ENCODE measurements at regions not wholly inside any gene's neighbourhood (a gene's known extent, or its start where the extent isn't known, plus 50 kb on each side); places are given as distances from the start of the nearest gene placed in this dataset.

- DNase-seq (ENCODE audit: insufficient read length): no peak
- no peak for FAIRE-seq
- TF ChIP-seq POLR2A (IDR thresholded peaks at IDR 0.05; ENCODE audit: low read depth, low read length) (no peak), TAF1 (IDR thresholded peaks at IDR 0.05; ENCODE audit: borderline replicate concordance, low read depth, low read length) (no peak), POLR2AphosphoS5 (IDR thresholded peaks at IDR 0.05; ENCODE audit: low read depth, low read length) (no peak)
These were observed 377.2 kb downstream of the PLPP3 start for GRCh38 chr1:56202186-56202585.

DNA sequence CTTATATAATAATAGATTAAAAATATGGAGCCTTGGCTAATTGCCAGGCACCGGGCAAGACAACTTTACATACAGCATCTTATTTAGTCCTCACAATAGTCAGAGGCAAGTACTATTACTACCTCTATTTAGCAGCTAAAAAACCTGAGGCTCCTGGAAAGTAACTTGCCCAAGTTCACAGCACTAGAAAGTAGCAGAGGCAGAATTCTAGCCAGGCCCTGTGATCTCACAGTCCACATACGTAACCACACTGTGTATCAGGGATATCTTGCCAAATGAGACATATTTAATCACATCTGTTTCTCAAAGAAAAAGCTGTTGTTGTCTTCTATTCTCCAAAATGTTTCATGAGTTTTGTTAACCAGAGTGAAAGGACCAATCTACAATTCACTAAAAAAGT is 378.5 kb downstream of the PLPP3 start:
- TF ChIP-seq POLR2A (IDR thresholded peaks at IDR 0.05; ENCODE audit: low read depth, low read length) (no peak), POLR2AphosphoS5 (IDR thresholded peaks at IDR 0.05; ENCODE audit: low read depth, low read length) (no peak), TAF1 (IDR thresholded peaks at IDR 0.05; ENCODE audit: borderline replicate concordance, low read depth, low read length) (no peak)
- DNase-seq (ENCODE audit: insufficient read length) (no peak), FAIRE-seq (no peak)

DNA sequence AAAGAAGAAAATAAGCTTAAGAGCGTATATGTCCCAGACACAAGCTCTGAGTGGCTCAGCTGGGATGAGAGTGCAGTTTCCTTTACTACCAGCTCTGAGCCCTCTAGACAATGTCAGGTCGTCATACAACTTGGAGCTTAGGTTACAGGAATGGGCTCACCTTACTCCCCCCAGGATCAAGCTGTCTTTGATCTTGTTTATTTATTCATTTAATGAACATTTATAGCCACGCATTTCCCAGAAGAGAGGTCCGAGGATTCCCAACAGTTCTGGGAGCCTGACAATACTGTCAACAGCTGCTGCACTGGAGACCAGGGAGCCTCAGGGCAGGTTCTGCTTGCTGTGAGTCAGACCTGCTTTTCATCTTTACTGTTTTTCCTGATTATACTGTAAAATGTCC is 378.9 kb downstream of the PLPP3 start:
- no peak for FAIRE-seq
- TF ChIP-seq POLR2AphosphoS5 (IDR thresholded peaks at IDR 0.05; ENCODE audit: low read depth, low read length): no peak
- no peak for DNase-seq (ENCODE audit: insufficient read length)

- no peak for FAIRE-seq
- TF ChIP-seq TAF1 (IDR thresholded peaks at IDR 0.05; ENCODE audit: borderline replicate concordance, low read depth, low read length): no peak
These were observed 379.4 kb downstream of the PLPP3 start for GRCh38 chr1:56199956-56200355.

DNA sequence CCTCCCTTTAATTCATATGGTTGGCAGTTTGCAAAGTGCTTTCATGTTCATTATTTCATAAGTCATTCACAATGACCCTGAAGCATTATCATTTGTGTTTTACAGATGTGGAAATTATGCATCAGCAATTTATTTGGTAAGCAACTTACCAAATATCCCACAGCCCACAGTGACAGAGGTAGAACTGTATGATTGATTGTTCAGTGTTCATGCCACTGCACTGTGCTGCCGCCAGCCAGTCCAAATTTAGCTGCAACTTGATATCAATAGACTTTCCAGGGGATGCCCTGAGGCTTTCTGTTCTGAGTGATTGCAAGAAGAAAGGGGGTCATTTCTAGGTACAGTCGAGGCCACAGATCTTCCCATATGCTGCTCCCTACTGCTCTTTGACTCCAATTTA is 380.3 kb downstream of the PLPP3 start:
- FAIRE-seq: no peak
- TF ChIP-seq TAF1 (IDR thresholded peaks at IDR 0.05; ENCODE audit: borderline replicate concordance, low read depth, low read length) (no peak), POLR2AphosphoS5 (IDR thresholded peaks at IDR 0.05; ENCODE audit: low read depth, low read length) (no peak), POLR2A (IDR thresholded peaks at IDR 0.05; ENCODE audit: low read depth, low read length) (no peak)
- no peak for DNase-seq (ENCODE audit: insufficient read length)

More at GRCh38 chr1:56199956-56200355, 379.4 kb downstream of the PLPP3 start:
- DNase-seq (ENCODE audit: insufficient read length): no peak

DNA sequence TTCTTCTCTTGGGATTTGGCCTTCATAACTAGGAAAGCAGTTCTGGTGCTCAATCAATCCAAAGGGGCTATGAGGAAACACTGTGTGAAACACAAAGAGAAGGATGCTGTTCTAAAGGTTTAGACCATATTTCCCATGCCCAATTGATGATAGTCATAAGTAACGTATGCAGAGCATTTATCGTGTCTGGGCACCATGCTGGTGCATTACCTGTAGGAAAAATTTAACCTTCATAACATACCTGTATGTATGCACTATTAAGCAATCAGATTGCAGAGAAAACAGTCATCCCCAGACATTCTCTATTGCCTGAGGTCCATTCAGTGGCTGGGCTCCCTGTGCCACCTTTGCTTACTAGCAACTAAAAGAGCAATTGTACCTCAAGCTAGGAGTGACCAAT is 381.4 kb downstream of the PLPP3 start:
- no peak for FAIRE-seq

DNA sequence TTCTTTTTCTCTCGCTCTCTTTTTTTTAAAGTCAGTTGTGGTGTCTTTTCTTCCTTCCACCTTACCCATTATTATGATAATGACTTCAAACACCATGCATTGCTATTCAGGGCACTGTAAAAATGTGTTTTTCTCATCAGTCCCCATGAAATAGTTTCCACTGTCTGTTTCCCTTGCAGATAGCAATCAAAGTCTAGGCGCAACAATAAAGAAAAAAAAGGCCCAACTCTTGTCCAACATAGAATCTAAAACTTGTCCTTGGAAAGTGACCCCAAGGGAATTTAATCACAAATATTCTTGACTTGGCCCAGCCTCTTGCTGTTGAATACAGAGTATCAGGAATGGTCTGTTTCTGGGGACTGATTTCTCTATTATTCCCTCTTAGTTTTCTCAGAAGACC is 382.5 kb downstream of the PLPP3 start:
- DNase-seq (ENCODE audit: insufficient read length) (no peak), FAIRE-seq (no peak)
- TF ChIP-seq POLR2A (IDR thresholded peaks at IDR 0.05; ENCODE audit: low read depth, low read length) (no peak), TAF1 (IDR thresholded peaks at IDR 0.05; ENCODE audit: borderline replicate concordance, low read depth, low read length) (no peak), POLR2AphosphoS5 (IDR thresholded peaks at IDR 0.05; ENCODE audit: low read depth, low read length) (no peak)

More for the DNA sequence above, 381.4 kb downstream of the PLPP3 start:
- no peak for DNase-seq (ENCODE audit: insufficient read length)
- TF ChIP-seq TAF1 (IDR thresholded peaks at IDR 0.05; ENCODE audit: borderline replicate concordance, low read depth, low read length): no peak
- TF ChIP-seq POLR2A (IDR thresholded peaks at IDR 0.05; ENCODE audit: low read depth, low read length): no peak
- TF ChIP-seq POLR2AphosphoS5 (IDR thresholded peaks at IDR 0.05; ENCODE audit: low read depth, low read length): no peak

GRCh38 chr1:56194701-56195300 is 384.6 kb downstream of the PLPP3 start:
- FAIRE-seq (no peak), DNase-seq (ENCODE audit: insufficient read length) (no peak)
- TF ChIP-seq POLR2A (IDR thresholded peaks at IDR 0.05; ENCODE audit: low read depth, low read length) (no peak), TAF1 (IDR thresholded peaks at IDR 0.05; ENCODE audit: borderline replicate concordance, low read depth, low read length) (no peak), POLR2AphosphoS5 (IDR thresholded peaks at IDR 0.05; ENCODE audit: low read depth, low read length) (no peak)

GRCh38 chr1:56193656-56194055 is 385.7 kb downstream of the PLPP3 start:
- FAIRE-seq (no peak), DNase-seq (ENCODE audit: insufficient read length) (no peak)
- no peak for TF ChIP-seq TAF1 (IDR thresholded peaks at IDR 0.05; ENCODE audit: borderline replicate concordance, low read depth, low read length)
- no peak for TF ChIP-seq POLR2AphosphoS5 (IDR thresholded peaks at IDR 0.05; ENCODE audit: low read depth, low read length)
- no peak for TF ChIP-seq POLR2A (IDR thresholded peaks at IDR 0.05; ENCODE audit: low read depth, low read length)

DNA sequence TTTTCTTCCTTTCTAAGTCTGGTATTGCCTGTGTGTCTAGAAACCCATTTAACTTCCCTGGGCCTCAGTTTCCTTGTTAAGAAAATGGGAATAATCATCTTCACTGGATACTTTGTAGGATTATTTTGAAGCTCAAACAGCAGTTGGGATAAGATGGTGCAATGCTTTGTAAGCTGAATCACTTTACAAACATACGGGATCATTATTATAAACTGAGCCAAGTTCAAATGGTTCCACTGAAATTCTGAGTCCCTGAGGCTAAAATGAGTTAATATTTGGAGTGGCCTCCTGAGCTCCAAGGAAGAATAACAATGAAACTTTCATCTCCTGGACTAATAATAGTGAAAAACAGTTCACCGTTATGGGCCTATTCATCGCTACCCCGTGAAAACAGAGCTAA is 388.0 kb downstream of the PLPP3 start:
- TF ChIP-seq POLR2AphosphoS5 (IDR thresholded peaks at IDR 0.05; ENCODE audit: low read depth, low read length) (no peak), POLR2A (IDR thresholded peaks at IDR 0.05; ENCODE audit: low read depth, low read length) (no peak), TAF1 (IDR thresholded peaks at IDR 0.05; ENCODE audit: borderline replicate concordance, low read depth, low read length) (no peak)
- FAIRE-seq (no peak), DNase-seq (ENCODE audit: insufficient read length) (no peak)

- DNase-seq (ENCODE audit: insufficient read length) (no peak), FAIRE-seq (no peak)
- TF ChIP-seq POLR2AphosphoS5 (IDR thresholded peaks at IDR 0.05; ENCODE audit: low read depth, low read length) (no peak), TAF1 (IDR thresholded peaks at IDR 0.05; ENCODE audit: borderline replicate concordance, low read depth, low read length) (no peak), POLR2A (IDR thresholded peaks at IDR 0.05; ENCODE audit: low read depth, low read length) (no peak)
These were observed 388.5 kb downstream of the PLPP3 start for GRCh38 chr1:56190806-56191365.

- no peak for DNase-seq (ENCODE audit: insufficient read length)
- no peak for FAIRE-seq
- no peak for TF ChIP-seq POLR2AphosphoS5 (IDR thresholded peaks at IDR 0.05; ENCODE audit: low read depth, low read length)
- no peak for TF ChIP-seq POLR2A (IDR thresholded peaks at IDR 0.05; ENCODE audit: low read depth, low read length)
- TF ChIP-seq TAF1 (IDR thresholded peaks at IDR 0.05; ENCODE audit: borderline replicate concordance, low read depth, low read length): no peak
These were observed 389.2 kb downstream of the PLPP3 start for GRCh38 chr1:56189946-56190805.
